ENCODE measurements at regions not wholly inside any gene's neighbourhood (a gene's known extent, or its start where the extent isn't known, plus 50 kb on each side); places are given as distances from the start of the nearest gene placed in this dataset.

DNA sequence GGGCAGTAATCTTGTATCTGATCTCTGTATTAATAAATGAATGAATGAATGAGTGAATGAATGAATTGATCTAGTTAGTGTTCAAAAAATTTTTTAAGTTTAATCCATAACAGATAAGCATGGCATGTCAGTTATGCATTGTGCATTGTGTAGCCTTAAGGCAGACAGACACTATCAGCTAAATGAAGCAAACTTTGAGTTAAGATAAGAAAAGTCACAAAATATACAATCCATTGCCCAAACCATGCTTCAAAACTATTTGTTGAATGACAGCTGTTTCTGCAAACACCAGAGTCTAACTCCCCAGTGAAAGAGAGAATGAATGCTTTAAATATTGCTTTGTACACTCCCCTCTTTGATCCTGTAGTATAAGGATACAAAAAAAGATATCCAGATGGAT is 314.3 kb upstream of the ETAA1 start:
- TF ChIP-seq CTCF (IDR thresholded peaks at IDR 0.05) = no peak
- no peak for TF ChIP-seq POLR2A (IDR thresholded peaks at IDR 0.05)

Data from Peyer's patch (tissue), 4 donors.